DMS 273 (cell line): ENCODE measurements at regions not wholly inside any gene's neighbourhood (a gene's known extent, or its start where the extent isn't known, plus 50 kb on each side); places are given as distances from the start of the nearest gene placed in this dataset.
"Not testable (repeated sequence)": the region's sequence is repeated elsewhere in the genome, so short reads cannot be mapped to it uniquely, and the experiment has no call there.

Source experiments
- DNase-seq: peaks from one replicate; lab custom pipeline; 2025; ENCODE audit not compliant: unreplicated experiment; lab: John Stamatoyannopoulos, UW

DNA sequence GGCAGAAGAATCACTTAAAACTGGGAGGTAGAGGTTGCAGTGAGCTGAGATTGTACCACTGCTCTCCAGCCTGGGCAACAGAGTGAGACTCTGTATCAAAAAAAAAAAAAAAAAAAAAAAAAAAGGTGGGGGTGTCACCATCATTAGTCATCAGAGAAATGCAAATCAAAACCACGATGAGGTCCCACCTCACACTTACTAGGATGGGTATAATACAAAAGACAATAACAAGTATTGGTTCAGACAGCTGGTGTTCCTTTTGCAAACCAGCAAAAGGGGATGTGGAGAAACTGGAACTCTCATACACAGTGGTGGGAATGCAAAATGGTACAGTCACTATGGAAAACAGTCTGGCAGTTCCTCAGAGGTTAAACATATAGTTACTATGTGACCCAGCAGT lies 78.7 kb upstream of the TSC22D2 start:
- no peak for DNase-seq

GRCh38 chr3:150328654-150329040 lies 79.5 kb upstream of the TSC22D2 start:
- DNase-seq = no peak

- no peak for DNase-seq
Observed at GRCh38 chr3:150327678-150328653, 80.1 kb upstream of the TSC22D2 start.

- DNase-seq = no peak
Observed at GRCh38 chr3:150324788-150325187, 83.3 kb upstream of the TSC22D2 start.

- no peak for DNase-seq
Observed at GRCh38 chr3:150324245-150324644, 83.9 kb upstream of the TSC22D2 start.

DNA sequence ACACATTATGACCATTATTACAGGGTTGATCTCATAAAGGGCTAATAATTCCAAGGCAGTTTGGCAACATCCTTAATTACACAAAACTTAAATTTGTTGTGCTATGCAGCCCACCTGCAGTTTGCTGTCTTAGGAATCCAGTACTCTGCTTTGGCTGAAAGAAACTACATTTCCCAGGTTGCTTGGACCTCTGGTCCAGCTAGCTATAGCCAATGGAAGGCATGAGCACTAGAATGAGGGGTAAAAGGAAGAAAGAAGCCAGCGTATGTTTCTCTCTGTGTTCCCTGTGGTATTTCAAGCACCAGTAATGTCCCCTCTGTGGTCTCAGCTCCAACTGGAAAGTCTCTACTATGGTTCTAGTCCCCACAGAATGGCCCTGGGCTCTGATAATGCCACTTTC lies 84.3 kb upstream of the TSC22D2 start:
- no peak for DNase-seq

DNA sequence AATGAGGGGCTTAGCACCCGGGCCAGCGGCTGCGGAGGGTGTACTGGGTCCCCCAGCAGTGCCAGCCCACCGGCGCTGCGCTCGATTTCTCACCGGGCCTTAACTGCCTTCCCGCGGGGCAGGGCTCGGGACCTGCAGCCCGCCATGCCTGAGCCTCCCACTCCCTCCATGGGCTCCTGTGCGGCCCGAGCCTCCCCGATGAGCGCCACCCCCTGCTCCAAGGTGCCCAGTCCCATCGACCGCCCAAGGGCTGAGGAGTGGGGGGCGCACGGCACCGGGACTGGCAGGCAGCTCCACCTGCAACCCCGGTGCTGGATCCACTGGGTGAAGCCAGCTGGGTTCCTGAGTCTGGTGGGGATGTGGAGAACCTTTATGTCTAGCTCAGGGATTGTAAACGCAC lies 85.0 kb upstream of the TSC22D2 start:
- DNase-seq = not testable (repeated sequence)

- DNase-seq = not testable (repeated sequence)
Observed at GRCh38 chr3:150320971-150321370, 87.1 kb upstream of the TSC22D2 start.

GRCh38 chr3:150319900-150320299 lies 88.2 kb upstream of the TSC22D2 start:
- no peak for DNase-seq

DNA sequence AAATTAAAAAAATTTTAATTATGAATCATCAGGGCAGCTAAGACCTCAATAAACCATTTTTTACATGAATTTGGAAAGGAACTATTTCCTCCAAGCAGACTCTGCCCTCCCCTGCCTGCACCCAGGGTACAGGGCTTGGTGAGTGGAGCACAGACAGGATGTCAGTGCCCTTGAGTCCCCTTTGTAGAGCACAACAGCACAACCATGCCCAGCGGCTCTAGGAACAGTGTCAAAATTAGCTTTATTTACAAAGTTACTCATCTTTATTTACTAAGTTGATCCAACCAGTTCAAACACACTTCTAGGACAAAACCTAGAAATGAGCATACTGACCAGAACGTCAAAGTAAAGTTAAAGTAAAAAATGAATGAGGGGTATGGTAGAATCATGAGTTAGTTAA lies 90.6 kb upstream of the TSC22D2 start:
- DNase-seq = no peak

DNA sequence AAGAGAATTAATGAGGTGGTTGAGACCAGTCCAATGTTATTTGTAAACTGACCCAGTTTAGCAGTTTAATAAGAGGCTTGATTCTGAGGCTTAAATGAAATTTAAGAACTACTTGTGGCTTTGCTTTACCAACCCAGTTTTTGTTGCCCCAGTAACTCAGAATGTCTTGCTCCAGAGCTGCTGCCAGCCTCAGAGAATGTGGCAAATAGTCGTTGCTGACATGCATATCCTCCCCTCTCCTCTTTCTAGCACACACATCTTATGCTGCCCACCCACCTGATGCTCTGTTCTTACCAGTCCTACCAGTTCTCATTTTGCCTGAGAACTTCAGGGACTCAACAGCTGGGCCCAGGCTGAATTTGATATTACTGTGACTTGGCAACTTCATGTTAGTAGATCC lies 92.4 kb upstream of the TSC22D2 start:
- DNase-seq = no peak

GRCh38 chr3:150314248-150315004 lies 93.7 kb upstream of the TSC22D2 start:
- DNase-seq = no peak

DNA sequence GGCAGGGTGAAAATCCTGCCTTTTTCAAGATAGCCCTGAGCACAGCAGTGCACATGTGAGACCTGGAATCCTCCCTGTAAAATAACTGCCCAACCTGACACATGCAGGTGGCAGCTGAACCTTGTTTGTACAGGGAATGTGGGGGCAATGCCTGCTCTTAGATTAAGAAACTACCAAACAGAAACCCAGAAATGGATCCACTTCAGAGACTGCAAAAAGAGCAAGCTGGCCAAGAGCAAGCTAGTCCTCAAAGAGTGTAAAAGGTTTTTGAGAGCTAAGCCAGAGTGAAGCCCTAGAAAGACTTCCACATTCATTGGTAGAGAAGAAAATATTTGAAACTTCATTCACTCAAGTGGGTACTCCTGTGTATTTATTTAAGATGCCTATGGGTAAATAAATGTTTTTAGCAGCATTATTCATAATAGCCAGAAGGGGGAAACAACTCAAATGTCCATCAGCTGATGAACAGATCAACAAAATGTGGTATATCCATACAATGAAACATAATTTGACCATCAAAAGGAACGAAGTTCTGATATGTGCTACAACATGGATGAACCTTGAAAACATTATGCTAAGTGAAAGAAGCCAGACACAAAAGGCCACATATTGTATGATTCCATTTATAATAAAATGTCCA lies 96.0 kb upstream of the TSC22D2 start:
- no peak for DNase-seq

- DNase-seq = no peak
Observed at GRCh38 chr3:150311156-150311555, 96.9 kb upstream of the TSC22D2 start.

DNA sequence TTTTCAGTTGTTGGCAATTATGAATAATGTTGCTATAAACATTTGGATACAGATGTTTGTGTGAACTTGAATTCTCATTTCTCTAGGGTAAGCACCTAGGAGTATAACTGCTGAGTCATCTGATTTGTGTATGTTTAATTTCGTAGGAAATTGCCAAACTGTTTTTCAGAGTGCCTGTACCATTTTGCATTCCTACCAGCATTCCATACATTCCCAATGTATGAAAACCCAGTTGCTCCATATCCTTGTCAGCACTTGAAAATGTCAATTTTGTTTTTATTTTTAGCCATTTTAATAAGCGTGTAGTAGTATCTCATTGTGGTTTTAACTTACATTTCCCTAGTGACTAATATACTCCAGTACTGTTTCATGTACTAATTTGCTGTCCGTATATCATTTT lies 98.5 kb upstream of the TSC22D2 start:
- no peak for DNase-seq

- DNase-seq = no peak
Observed at GRCh38 chr3:150309257-150309542, 98.9 kb upstream of the TSC22D2 start.

DNA sequence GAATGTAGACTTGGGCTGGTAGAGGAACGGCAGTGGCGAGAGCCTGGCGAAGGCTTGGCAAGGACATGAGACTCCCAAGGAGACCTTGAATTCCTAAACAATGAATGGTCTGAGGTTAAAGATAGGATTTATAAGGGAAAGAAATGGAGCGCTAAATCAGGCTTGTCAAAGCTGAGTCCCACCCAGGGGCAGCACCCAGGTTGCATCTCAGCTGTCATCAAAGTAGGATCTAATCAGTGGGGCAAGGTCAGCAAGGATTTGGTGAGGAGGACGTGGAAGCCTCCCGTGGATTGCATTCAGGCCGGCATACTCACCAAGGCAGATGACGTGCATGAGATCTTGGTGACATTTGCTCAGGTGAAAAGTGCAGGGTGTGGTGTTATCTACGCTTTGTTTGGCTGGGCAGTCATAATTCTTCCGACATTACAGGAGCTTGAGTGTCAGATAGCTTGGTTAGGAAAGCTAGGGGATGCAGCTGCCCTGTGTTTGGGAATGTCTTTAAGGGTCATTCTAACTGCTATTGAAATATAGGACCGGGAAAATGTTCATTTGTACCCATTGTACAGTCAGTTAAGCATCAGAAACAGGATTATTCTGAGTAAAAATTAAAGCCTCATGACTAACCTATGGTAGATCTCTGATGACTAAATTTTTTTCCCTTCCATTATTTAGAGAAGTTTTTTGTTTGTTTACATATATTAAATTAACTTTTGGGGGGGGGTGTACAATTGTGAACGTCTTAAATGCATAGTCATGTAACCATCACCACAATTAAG lies 99.4 kb upstream of the TSC22D2 start:
- no peak for DNase-seq

DNA sequence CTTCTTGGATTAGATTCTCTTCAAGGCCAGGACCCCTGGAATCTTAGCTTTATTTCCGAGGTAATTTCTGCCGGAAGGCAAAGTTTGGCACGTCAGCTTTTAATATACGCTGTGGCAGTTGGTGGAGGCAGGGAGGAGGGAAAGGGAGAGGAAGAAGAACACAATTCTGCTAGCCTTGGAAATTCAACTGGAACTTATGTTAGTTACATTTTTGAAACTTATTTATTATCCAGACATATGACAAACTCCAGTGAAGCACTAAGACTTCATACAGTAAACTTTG lies 100.1 kb upstream of the TSC22D2 start:
- no peak for DNase-seq

DNA sequence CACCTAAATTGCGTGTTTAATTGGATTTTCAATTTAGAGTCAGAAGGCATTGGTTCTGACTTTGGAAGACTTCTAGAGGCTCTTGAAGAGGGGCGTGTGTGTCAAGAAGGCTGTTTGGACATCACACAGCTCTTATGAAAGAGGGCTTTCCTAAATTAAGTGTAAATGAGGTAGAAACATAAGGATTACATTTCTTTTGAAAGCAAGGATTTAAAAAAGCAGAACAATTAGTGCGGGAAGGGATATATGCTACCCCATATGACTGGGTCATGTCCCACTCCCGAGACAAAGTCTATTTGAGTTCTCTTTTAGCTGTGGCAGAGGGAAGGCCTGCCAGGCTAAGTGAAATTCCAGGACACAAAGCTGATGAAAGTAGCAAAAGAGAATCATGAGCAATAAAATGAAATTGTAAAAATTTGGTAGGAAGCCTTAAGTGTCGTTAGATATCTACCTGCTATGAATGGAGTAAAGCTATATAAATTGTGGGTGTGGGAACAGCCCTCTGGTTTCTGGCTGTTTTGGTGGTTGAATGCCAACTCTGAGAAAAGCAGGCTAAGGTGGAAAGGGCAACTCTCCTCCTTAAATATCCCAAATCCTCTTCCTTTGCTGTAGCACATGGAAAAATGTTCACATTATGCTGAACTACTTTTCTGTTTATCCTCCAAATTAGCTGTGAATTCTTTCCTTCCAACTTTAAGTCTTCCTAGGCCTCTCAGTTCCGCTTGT lies 100.6 kb upstream of the TSC22D2 start:
- DNase-seq = no peak

GRCh38 chr3:150306906-150307305 lies 101.2 kb upstream of the TSC22D2 start:
- no peak for DNase-seq

- no peak for DNase-seq
Observed at GRCh38 chr3:150306083-150306482, 102.0 kb upstream of the TSC22D2 start.
